Panc1 (cell line): ENCODE measurements at regions not wholly inside any gene's neighbourhood (a gene's known extent, or its start where the extent isn't known, plus 50 kb on each side); places are given as distances from the start of the nearest gene placed in this dataset.

ENCODE experiments used
- CTCF ChIP-seq: fragments of 450-650 bp; IDR thresholded peaks from 2 replicates; pipeline ENCODE4 v1.5.1; 2017; ENCODE audit warnings: mild to moderate bottlenecking
- POLR2AphosphoS5 ChIP-seq: IDR thresholded peaks from 2 replicates; pipeline ENCODE4 v1.6.1; 2012; ENCODE audit warnings: mild to moderate bottlenecking, low read depth, low read length, moderate library complexity
- REST ChIP-seq, 2 experiments: IDR thresholded peaks; 2 replicates each; pipeline ENCODE4 v1.6.1; 2011 to 2012; ENCODE audit warnings: low read depth in 2 of 2, control low read depth in 1 of 2, low read length in 1 of 2, mild to moderate bottlenecking in 1 of 2, moderate library complexity in 1 of 2; ENCODE audit not compliant: insufficient read depth in 1 of 2
- SIN3A ChIP-seq: IDR thresholded peaks from 2 replicates; pipeline ENCODE4 v1.6.1; 2012; ENCODE audit warnings: low read depth, mild to moderate bottlenecking, low read length, moderate library complexity, borderline replicate concordance; ENCODE audit not compliant: insufficient read depth
- TCF7L2 ChIP-seq: IDR thresholded peaks from 2 replicates; pipeline ENCODE4 v1.6.1; 2011; ENCODE audit warnings: mild to moderate bottlenecking, low read depth, low read length, inconsistent platforms

GRCh38 chr16:86651823-86652222 lies 73.5 kb downstream of the FOXL1 start:
- TF ChIP-seq CTCF (no peak), REST (IDR thresholded peaks at IDR 0.05; ENCODE audit: insufficient read depth in 1 of 2, low read depth in 2 of 2, low read length in 1 of 2) (no peak), POLR2AphosphoS5 (no peak), SIN3A (no peak), TCF7L2 (no peak)
